ENCODE measurements at regions not wholly inside any gene's neighbourhood (a gene's known extent, or its start where the extent isn't known, plus 50 kb on each side); places are given as distances from the start of the nearest gene placed in this dataset.

DNA sequence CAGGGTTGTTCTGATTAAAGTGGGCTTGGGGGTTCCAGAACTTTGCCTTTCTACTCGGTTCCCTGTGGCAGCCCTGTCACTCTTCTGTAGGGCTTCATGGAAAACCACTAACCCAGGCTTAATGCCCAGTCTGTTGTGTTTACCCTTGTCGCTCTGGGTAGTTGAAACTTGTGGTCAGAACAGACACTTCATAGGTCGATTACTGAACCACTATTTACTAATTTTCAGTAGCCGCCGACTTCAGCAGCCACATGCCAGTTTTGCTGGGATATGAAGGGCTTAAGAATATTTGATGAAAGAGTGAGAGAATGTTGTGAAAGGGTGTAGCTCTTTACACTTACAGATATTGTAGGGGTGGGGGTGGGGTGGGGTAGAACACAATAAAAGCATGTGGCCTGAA is 362.3 kb downstream of the RND3 start:
- H3K27ac ChIP-seq (ENCODE audit: low read depth in 1 of 2, low read length in 2 of 2): no peak overlapping the region
- POLR2A ChIA-PET: no interaction called here
- TF ChIP-seq, protein P1, sequence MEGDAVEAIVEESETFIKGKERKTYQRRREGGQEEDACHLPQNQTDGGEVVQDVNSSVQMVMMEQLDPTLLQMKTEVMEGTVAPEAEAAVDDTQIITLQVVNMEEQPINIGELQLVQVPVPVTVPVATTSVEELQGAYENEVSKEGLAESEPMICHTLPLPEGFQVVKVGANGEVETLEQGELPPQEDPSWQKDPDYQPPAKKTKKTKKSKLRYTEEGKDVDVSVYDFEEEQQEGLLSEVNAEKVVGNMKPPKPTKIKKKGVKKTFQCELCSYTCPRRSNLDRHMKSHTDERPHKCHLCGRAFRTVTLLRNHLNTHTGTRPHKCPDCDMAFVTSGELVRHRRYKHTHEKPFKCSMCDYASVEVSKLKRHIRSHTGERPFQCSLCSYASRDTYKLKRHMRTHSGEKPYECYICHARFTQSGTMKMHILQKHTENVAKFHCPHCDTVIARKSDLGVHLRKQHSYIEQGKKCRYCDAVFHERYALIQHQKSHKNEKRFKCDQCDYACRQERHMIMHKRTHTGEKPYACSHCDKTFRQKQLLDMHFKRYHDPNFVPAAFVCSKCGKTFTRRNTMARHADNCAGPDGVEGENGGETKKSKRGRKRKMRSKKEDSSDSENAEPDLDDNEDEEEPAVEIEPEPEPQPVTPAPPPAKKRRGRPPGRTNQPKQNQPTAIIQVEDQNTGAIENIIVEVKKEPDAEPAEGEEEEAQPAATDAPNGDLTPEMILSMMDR (IDR thresholded peaks at IDR 0.05): no peak
- H3K27me3 ChIP-seq (ENCODE audit: control insufficient read depth in 1 of 2, insufficient read depth in 2 of 2, low read length in 2 of 2): no peaks in the 10 kb centered on the region
- intact Hi-C loops (cut with DNase I, micrococcal nuclease): no loop called here
- no peaks in the 10 kb centered on the region for H3K36me3 ChIP-seq (ENCODE audit: insufficient read depth, low read length)
- Mint-ChIP-seq H3K9me3 (peaks cover 2% of the 10 kb centered on the region), H3K4me1 (ENCODE audit: low read depth) (no peaks in the 10 kb centered on the region), H3K4me3 (no peak overlapping the region), H3K36me3 (ENCODE audit: low read depth) (no peaks in the 10 kb centered on the region), H3K27me3 (no peaks in the 10 kb centered on the region), H3K27ac (no peak overlapping the region)
- ATAC-seq (ENCODE audit: poor library complexity) (no peak), DNase-seq (no peak)
- H3K4me1 ChIP-seq (ENCODE audit: insufficient read depth, low read length): no peaks in the 10 kb centered on the region
- no peak overlapping the region for H3K4me3 ChIP-seq (ENCODE audit: low read length)
- CTCF ChIA-PET: no interaction called here
- peaks cover 0 to 5% of the 10 kb centered on the region in 2 experiments for H3K9me3 ChIP-seq (ENCODE audit: control insufficient read depth in 1 of 2, insufficient read depth in 1 of 2, low read length in 2 of 2)

DNA sequence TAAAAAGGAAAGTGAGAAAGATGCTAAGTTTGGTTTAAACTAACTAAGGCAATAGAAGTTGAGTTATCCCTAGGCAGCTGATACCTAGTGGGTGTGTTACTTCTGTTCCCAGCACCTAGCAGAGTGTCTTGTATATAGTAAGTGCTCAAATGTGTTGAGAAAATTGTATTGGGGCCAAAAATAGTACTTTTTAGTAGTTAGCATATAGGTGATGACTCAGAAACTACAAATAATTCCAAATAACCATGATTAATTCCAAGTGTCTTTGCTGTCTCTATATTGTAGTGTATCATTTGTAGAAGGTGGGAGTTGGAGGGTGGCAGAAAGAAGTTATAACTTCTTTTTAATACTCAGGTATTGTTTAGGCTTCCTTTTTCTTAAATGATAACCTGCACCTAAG is 362.7 kb downstream of the RND3 start:
- no peak for ATAC-seq (ENCODE audit: poor library complexity)
- ChIA-PET CTCF (no interaction called here), POLR2A (no interaction called here)
- TF ChIP-seq, protein P1 (IDR thresholded peaks at IDR 0.05): no peak
- intact Hi-C loops (cut with DNase I, micrococcal nuclease): no loop called here
- Mint-ChIP-seq H3K36me3 (ENCODE audit: low read depth) (no peaks in the 10 kb centered on the region), H3K4me3 (no peak overlapping the region), H3K9me3 (peaks cover 2% of the 10 kb centered on the region), H3K27ac (no peak overlapping the region), H3K27me3 (no peaks in the 10 kb centered on the region), H3K4me1 (ENCODE audit: low read depth) (no peaks in the 10 kb centered on the region)
- Histone ChIP-seq H3K27me3 (ENCODE audit: control insufficient read depth in 1 of 2, insufficient read depth in 2 of 2, low read length in 2 of 2) (no peaks in the 10 kb centered on the region), H3K27ac (ENCODE audit: low read depth in 1 of 2, low read length in 2 of 2) (no peak overlapping the region), H3K4me1 (ENCODE audit: insufficient read depth, low read length) (no peaks in the 10 kb centered on the region), H3K9me3 (ENCODE audit: control insufficient read depth in 1 of 2, insufficient read depth in 1 of 2, low read length in 2 of 2) (peaks cover 0 to 5% of the 10 kb centered on the region in 2 experiments), H3K4me3 (ENCODE audit: low read length) (no peak overlapping the region), H3K36me3 (ENCODE audit: insufficient read depth, low read length) (no peaks in the 10 kb centered on the region)
- DNase-seq: no peak

DNA sequence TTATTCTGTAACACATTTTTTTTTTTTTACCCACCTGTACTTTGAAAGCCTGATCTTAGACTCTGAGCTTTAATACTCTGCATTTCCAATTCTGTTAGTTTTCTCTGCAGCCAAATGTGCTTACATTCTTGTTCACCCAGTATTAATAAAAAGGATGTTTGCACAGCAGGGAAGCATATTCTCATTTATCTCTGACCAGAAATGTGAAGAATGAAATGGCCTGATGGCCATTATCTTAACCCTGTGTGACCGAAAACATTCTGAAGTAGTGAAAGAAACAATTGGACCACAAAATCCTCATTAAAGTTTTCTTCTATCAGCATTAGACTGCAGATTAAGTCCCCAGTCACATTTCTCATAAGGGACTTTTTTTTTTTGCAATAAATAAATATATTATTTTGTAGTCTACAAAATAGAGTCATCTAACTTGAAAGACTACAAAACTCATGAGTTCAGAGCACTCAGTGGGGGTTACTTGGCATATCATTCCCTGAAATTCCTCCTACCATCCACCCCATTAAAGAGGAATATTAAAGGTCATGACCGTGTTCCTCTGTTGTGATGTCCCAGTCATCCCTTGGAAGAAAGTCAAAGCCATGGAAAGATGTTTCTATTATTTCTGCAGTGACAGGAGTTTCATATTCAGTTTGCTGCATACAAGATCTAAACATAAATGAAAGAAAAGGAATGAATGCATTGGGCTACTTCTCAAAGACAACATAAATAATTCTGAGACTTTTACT is 364.4 kb downstream of the RND3 start:
- DNase-seq: no peak
- TF ChIP-seq, protein P1 (IDR thresholded peaks at IDR 0.05): no peak
- no peaks in the 10 kb centered on the region for H3K27me3 Mint-ChIP-seq
- Histone ChIP-seq H3K27ac (ENCODE audit: low read depth in 1 of 2, low read length in 2 of 2) (no peak overlapping the region), H3K4me3 (ENCODE audit: low read length) (no peak overlapping the region), H3K4me1 (ENCODE audit: insufficient read depth, low read length) (no peaks in the 10 kb centered on the region), H3K27me3 (ENCODE audit: control insufficient read depth in 1 of 2, insufficient read depth in 2 of 2, low read length in 2 of 2) (no peaks in the 10 kb centered on the region), H3K9me3 (ENCODE audit: control insufficient read depth in 1 of 2, insufficient read depth in 1 of 2, low read length in 2 of 2) (peaks cover 0 to 5% of the 10 kb centered on the region in 2 experiments), H3K36me3 (ENCODE audit: insufficient read depth, low read length) (no peaks in the 10 kb centered on the region)
- no peak overlapping the region for H3K27ac Mint-ChIP-seq
- ChIA-PET POLR2A (no interaction called here), CTCF (no interaction called here)
- intact Hi-C loops (cut with DNase I, micrococcal nuclease): no loop called here
- no peaks in the 10 kb centered on the region for H3K9me3 Mint-ChIP-seq
- ATAC-seq (ENCODE audit: poor library complexity): no peak
- no peak overlapping the region for H3K4me3 Mint-ChIP-seq
- no peaks in the 10 kb centered on the region for H3K4me1 Mint-ChIP-seq (ENCODE audit: low read depth)
- H3K36me3 Mint-ChIP-seq (ENCODE audit: low read depth): no peaks in the 10 kb centered on the region

Data from CD4-positive, alpha-beta T cell (primary cell).